ENCODE measurements at regions not wholly inside any gene's neighbourhood (a gene's known extent, or its start where the extent isn't known, plus 50 kb on each side); places are given as distances from the start of the nearest gene placed in this dataset.

- TF ChIP-seq TAF1 (IDR thresholded peaks at IDR 0.05; ENCODE audit: low read depth, low read length) (no peak), POLR2A (IDR thresholded peaks at IDR 0.05; ENCODE audit: low read depth, low read length) (no peak), POLR2AphosphoS5 (IDR thresholded peaks at IDR 0.05; ENCODE audit: low read depth, low read length) (no peak)
Observed at GRCh38 chr3:106263011-106263410, 394.2 kb upstream of the CBLB start.

Data from GM12891 (cell line).